ENCODE measurements at regions not wholly inside any gene's neighbourhood (a gene's known extent, or its start where the extent isn't known, plus 50 kb on each side); places are given as distances from the start of the nearest gene placed in this dataset.

DNA sequence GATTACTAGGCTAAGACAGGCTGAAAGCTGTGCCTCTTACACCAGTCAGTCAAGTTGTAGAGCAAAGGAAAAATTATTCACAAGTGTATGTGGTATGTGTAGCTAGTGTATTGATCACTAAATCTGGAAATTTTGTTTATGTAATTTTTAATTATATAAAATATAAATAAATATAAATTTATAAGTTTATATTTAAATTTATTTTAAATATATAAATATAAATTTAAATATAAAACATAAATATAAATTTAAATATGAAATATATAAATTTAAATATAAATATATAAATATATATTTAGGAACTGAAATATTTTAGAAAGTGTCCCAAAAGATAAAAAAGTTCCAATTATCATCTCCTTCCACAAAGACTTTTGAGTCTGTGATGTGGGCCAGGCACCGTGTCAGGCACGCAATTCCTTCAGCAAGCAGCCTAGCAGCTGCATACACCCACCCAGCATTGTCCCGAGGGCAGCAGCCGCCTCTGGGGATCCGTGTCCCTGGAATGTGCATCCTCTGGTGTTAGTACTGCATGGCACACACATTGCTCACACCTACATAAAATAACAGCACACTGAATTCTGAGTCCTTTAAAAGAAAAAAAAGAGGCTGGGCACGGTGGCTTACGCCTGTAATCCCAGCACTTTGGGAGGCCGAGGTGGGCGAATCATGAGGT, 1098.0 kb downstream of the BRD1 start:
- ChIA-PET POLR2A (no interaction called here), CTCF (no interaction called here)

DNA sequence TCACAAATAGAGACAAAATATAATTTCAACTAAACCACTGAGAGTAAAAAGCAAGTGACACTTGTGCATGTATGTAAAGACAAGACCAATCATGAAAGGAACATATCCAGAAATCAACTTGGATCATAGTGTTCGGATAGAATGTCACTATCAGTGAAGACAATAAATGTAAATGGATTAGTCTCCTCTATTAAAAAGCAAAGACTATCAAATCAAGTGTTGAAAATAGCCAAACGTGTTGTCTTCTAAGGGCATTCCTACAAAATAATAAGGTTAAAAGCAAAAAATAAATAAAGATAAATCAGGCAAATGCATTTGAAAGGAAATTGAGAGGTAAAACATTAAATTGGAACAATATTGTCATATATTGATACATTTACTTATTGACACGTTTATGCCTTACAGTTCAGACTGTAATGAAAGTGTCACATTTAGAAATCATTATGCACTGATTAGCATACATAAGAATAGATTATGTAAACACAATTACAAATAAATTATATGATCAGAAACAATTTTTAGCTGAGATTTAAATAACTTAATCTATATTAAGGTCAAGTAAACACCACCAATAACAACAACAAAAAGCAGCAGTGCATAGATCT, 1100.1 kb downstream of the BRD1 start:
- Histone ChIP-seq H3K36me3 (ENCODE audit: control insufficient read depth in 2 of 2, insufficient read depth in 1 of 2, low read length in 2 of 2) (no peaks in the 10 kb centered on the region), H3K27ac (ENCODE audit: extremely low read depth, low read depth, low read length) (no peak overlapping the region), H3K9me3 (ENCODE audit: control insufficient read depth, insufficient read depth, low read depth, low read length) (no peaks in the 10 kb centered on the region), H3K4me3 (ENCODE audit: low read depth, low read length) (no peak overlapping the region), H3K4me1 (ENCODE audit: control insufficient read depth, insufficient read depth, low read length) (no peaks in the 10 kb centered on the region)
- CTCF ChIA-PET = no interaction called here
- POLR2A ChIA-PET = no interaction called here
- TF ChIP-seq SETDB1 (IDR thresholded peaks at IDR 0.05; ENCODE audit: insufficient read length, low read length) = peak; percentile 93
- TF ChIP-seq ZNF830 (tag by site-specific recombination; IDR thresholded peaks at IDR 0.05; ENCODE audit: low read depth) = no peak
- no peak for TF ChIP-seq ZNF660 (tag by site-specific recombination; IDR thresholded peaks at IDR 0.05)
- no peak for TF ChIP-seq HOXC10 (CRISPR knock-in tag; IDR thresholded peaks at IDR 0.05)

More for the DNA sequence above, 1098.0 kb downstream of the BRD1 start:
- no peak overlapping the region for H3K4me3 ChIP-seq (ENCODE audit: low read depth, low read length)
- H3K4me1 ChIP-seq (ENCODE audit: control insufficient read depth, insufficient read depth, low read length) = no peaks in the 10 kb centered on the region
- no peak for TF ChIP-seq ZNF664 (tag by site-specific recombination; IDR thresholded peaks at IDR 0.05)
- TF ChIP-seq ZNF473 (tag by site-specific recombination; IDR thresholded peaks at IDR 0.05) = no peak
- TF ChIP-seq, protein P1, sequence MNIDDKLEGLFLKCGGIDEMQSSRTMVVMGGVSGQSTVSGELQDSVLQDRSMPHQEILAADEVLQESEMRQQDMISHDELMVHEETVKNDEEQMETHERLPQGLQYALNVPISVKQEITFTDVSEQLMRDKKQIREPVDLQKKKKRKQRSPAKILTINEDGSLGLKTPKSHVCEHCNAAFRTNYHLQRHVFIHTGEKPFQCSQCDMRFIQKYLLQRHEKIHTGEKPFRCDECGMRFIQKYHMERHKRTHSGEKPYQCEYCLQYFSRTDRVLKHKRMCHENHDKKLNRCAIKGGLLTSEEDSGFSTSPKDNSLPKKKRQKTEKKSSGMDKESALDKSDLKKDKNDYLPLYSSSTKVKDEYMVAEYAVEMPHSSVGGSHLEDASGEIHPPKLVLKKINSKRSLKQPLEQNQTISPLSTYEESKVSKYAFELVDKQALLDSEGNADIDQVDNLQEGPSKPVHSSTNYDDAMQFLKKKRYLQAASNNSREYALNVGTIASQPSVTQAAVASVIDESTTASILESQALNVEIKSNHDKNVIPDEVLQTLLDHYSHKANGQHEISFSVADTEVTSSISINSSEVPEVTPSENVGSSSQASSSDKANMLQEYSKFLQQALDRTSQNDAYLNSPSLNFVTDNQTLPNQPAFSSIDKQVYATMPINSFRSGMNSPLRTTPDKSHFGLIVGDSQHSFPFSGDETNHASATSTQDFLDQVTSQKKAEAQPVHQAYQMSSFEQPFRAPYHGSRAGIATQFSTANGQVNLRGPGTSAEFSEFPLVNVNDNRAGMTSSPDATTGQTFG (tag by site-specific recombination; IDR thresholded peaks at IDR 0.05; ENCODE audit: borderline replicate concordance) = no peak
- TF ChIP-seq, protein P2, sequence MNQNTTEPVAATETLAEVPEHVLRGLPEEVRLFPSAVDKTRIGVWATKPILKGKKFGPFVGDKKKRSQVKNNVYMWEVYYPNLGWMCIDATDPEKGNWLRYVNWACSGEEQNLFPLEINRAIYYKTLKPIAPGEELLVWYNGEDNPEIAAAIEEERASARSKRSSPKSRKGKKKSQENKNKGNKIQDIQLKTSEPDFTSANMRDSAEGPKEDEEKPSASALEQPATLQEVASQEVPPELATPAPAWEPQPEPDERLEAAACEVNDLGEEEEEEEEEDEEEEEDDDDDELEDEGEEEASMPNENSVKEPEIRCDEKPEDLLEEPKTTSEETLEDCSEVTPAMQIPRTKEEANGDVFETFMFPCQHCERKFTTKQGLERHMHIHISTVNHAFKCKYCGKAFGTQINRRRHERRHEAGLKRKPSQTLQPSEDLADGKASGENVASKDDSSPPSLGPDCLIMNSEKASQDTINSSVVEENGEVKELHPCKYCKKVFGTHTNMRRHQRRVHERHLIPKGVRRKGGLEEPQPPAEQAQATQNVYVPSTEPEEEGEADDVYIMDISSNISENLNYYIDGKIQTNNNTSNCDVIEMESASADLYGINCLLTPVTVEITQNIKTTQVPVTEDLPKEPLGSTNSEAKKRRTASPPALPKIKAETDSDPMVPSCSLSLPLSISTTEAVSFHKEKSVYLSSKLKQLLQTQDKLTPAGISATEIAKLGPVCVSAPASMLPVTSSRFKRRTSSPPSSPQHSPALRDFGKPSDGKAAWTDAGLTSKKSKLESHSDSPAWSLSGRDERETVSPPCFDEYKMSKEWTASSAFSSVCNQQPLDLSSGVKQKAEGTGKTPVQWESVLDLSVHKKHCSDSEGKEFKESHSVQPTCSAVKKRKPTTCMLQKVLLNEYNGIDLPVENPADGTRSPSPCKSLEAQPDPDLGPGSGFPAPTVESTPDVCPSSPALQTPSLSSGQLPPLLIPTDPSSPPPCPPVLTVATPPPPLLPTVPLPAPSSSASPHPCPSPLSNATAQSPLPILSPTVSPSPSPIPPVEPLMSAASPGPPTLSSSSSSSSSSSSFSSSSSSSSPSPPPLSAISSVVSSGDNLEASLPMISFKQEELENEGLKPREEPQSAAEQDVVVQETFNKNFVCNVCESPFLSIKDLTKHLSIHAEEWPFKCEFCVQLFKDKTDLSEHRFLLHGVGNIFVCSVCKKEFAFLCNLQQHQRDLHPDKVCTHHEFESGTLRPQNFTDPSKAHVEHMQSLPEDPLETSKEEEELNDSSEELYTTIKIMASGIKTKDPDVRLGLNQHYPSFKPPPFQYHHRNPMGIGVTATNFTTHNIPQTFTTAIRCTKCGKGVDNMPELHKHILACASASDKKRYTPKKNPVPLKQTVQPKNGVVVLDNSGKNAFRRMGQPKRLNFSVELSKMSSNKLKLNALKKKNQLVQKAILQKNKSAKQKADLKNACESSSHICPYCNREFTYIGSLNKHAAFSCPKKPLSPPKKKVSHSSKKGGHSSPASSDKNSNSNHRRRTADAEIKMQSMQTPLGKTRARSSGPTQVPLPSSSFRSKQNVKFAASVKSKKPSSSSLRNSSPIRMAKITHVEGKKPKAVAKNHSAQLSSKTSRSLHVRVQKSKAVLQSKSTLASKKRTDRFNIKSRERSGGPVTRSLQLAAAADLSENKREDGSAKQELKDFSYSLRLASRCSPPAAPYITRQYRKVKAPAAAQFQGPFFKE (tag by site-specific recombination; IDR thresholded peaks at IDR 0.05; ENCODE audit: borderline replicate concordance) = no peak
- TF ChIP-seq ZNF621 (tag by site-specific recombination; IDR thresholded peaks at IDR 0.05) = no peak
- TF ChIP-seq ZBTB20 (tag by site-specific recombination; IDR thresholded peaks at IDR 0.05) = no peak
- no peak for TF ChIP-seq ZNF837 (tag by site-specific recombination; IDR thresholded peaks at IDR 0.05)
- no peak for TF ChIP-seq ZSCAN16 (tag by site-specific recombination; IDR thresholded peaks at IDR 0.05)
- TF ChIP-seq ZNF266 (tag by site-specific recombination; IDR thresholded peaks at IDR 0.05; ENCODE audit: low read depth) = no peak
- no peaks in the 10 kb centered on the region for H3K9me3 ChIP-seq (ENCODE audit: control insufficient read depth, insufficient read depth, low read depth, low read length)
- no peak overlapping the region for H3K27ac ChIP-seq (ENCODE audit: extremely low read depth, low read depth, low read length)
- no peaks in the 10 kb centered on the region for H3K36me3 ChIP-seq (ENCODE audit: control insufficient read depth in 2 of 2, insufficient read depth in 1 of 2, low read length in 2 of 2)
